Mesodermal cell (in vitro differentiated cells): ENCODE measurements at regions not wholly inside any gene's neighbourhood (a gene's known extent, or its start where the extent isn't known, plus 50 kb on each side); places are given as distances from the start of the nearest gene placed in this dataset.

ENCODE experiments used
- H3K27ac ChIP-seq: 2 replicates; pipeline ENCODE4 v1.7.0; 2013; ENCODE audit warnings: mild to moderate bottlenecking, low read depth, low read length, moderate library complexity; ENCODE audit not compliant: severe bottlenecking
- H3K36me3 ChIP-seq: 2 replicates; pipeline ENCODE4 v1.7.1; 2013; ENCODE audit warnings: mild to moderate bottlenecking, low read length, moderate library complexity; ENCODE audit not compliant: control insufficient read depth, insufficient read depth
- H3K4me1 ChIP-seq: one replicate; pipeline ENCODE4 v1.7.1; 2013; ENCODE audit warnings: mild to moderate bottlenecking, low read length; ENCODE audit not compliant: insufficient read depth, control insufficient read depth, poor library complexity, severe bottlenecking
- H3K4me3 ChIP-seq: 2 replicates; pipeline ENCODE4 v1.7.0; 2013; ENCODE audit warnings: low read length, control low read depth, mild to moderate bottlenecking; ENCODE audit not compliant: insufficient read depth, poor library complexity, severe bottlenecking; ENCODE audit errors: extremely low read depth
- H3K9me3 ChIP-seq: 2 replicates; pipeline ENCODE4 v1.7.1; 2013; ENCODE audit warnings: mild to moderate bottlenecking, low read length, moderate library complexity; ENCODE audit not compliant: control insufficient read depth
- WGBS, 2 experiments: methylation state at CpG; one replicate each; pipeline ENCODE4 v1.1.5; 2013; ENCODE audit warnings: missing lambda C conversion rate in 2 of 2; ENCODE audit not compliant: insufficient coverage in 2 of 2; 5-methylcytosine and 5-hydroxymethylcytosine counted together

DNA sequence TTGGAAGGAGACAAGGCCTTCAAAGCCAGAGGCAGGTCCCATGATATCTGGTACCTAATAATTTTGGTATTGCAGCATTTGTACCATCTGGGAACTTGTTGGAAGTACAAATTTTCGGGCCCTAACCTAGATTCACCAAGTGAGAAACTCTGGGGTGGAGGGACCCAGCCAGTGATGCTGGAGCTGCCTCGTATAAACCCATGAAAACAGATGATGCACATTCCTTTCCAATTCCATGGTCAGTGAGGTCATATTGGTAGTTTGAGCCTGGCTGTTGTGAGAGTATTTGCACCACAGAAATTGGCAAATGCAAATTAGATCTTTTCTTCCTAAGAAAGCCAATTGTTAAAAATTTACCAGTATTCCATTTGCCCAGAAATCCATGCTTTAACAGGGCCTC, 269.6 kb upstream of the PLXNA2 start:
- H3K4me1 ChIP-seq, result peaks cover 6% of the 10 kb centered on the region
- H3K4me3 ChIP-seq, result no peak overlapping the region
- H3K27ac ChIP-seq, result no peak overlapping the region
- 81 to 94% methylated on average over 2 of the region's 2 CpGs for WGBS, 2 experiments
- H3K9me3 ChIP-seq, result peaks cover 4% of the 10 kb centered on the region
- no peaks in the 10 kb centered on the region for H3K36me3 ChIP-seq

DNA sequence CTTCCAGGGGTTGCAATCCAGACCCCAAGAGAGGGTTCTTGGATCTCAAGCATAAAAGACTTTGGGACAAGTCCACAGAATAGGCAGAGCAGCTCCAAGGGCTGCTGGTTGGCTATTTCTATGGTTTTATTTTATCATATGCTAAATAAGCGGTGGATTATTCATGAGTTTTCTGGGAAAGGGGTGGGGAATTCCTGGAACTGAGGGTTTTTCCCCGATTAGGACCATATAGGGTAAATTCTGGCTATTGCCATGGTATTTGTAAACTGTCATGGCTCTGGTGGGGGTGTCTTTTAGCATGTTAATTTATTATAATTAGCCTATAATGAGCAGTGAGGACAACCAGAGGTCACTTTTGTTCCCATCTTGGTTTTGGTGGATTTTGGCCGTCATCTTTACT, 270.9 kb upstream of the PLXNA2 start:
- no peak overlapping the region for H3K27ac ChIP-seq
- 76 to 100% methylated on average over 1 to 3 of the region's 3 CpGs for WGBS, 2 experiments
- no peaks in the 10 kb centered on the region for H3K36me3 ChIP-seq
- peaks cover 4% of the 10 kb centered on the region for H3K9me3 ChIP-seq
- no peak overlapping the region for H3K4me3 ChIP-seq
- H3K4me1 ChIP-seq, result no peaks in the 10 kb centered on the region

GRCh38 chr1:208516780-208517179, 272.6 kb upstream of the PLXNA2 start:
- H3K4me1 ChIP-seq, result no peaks in the 10 kb centered on the region
- no peak overlapping the region for H3K27ac ChIP-seq
- no peaks in the 10 kb centered on the region for H3K36me3 ChIP-seq
- no peak overlapping the region for H3K4me3 ChIP-seq
- H3K9me3 ChIP-seq, result peaks cover 4% of the 10 kb centered on the region
- 77 to 90% methylated on average over 5 of the region's 5 CpGs for WGBS, 2 experiments

DNA sequence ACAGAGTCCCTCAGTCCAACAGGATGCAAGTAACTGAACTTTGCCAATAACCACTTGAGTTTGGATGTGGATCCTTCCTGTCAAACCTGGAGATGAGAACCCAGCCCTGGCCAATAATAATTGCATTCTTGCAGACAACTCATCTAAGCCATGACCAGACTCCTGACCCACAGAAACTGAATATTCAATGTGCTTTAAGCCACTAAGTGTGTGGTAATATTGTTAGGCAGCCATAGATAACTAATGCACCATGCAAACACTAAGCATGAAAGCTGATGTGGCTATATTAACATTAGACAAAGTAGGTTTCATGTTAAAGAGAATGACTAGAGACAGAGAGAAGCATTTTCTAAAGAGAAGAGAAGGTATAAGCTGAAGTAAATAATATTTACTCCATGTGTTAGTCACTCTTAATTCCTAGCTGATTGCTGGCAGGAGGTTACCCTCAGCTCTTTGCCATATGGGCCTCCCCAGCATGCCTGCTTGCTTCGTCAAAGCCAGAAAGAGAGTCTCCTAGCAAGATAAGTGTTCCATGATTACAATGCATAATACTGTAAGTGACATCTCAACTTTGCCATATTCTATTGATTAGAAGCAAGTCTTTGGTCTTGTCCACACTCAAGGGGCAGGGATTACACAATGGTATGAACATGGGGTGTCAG, 276.4 kb upstream of the PLXNA2 start:
- Histone ChIP-seq H3K36me3 (no peaks in the 10 kb centered on the region), H3K27ac (no peak overlapping the region), H3K9me3 (peaks cover 4% of the 10 kb centered on the region), H3K4me1 (no peaks in the 10 kb centered on the region), H3K4me3 (no peak overlapping the region)
- no CpG with 5 or more reads among the region's 1 CpG for WGBS, 2 experiments

- Histone ChIP-seq H3K9me3 (peaks cover 4% of the 10 kb centered on the region), H3K4me1 (no peaks in the 10 kb centered on the region), H3K36me3 (no peaks in the 10 kb centered on the region), H3K4me3 (no peak overlapping the region), H3K27ac (no peak overlapping the region)
- 82 to 88% methylated on average over 3 of the region's 3 CpGs for WGBS, 2 experiments
These were observed 277.4 kb upstream of the PLXNA2 start for GRCh38 chr1:208521534-208521933.

- Histone ChIP-seq H3K36me3 (no peaks in the 10 kb centered on the region), H3K9me3 (no peaks in the 10 kb centered on the region), H3K4me3 (no peak overlapping the region), H3K27ac (no peak overlapping the region), H3K4me1 (no peaks in the 10 kb centered on the region)
- 100% methylated on average over 3 of the region's 5 CpGs; no CpG with 5 or more reads in 1 of the 2 experiments for WGBS, 2 experiments
These were observed 278.8 kb upstream of the PLXNA2 start for GRCh38 chr1:208523007-208523406.

GRCh38 chr1:208524376-208524775, 280.2 kb upstream of the PLXNA2 start:
- H3K36me3 ChIP-seq, result no peaks in the 10 kb centered on the region
- H3K4me1 ChIP-seq, result no peaks in the 10 kb centered on the region
- no peak overlapping the region for H3K27ac ChIP-seq
- 88% methylated on average over 3 of the region's 4 CpGs for WGBS, 2 experiments
- no peaks in the 10 kb centered on the region for H3K9me3 ChIP-seq
- no peak overlapping the region for H3K4me3 ChIP-seq

- H3K36me3 ChIP-seq, result no peaks in the 10 kb centered on the region
- WGBS, 2 experiments, result 84 to 90% methylated on average over 3 to 4 of the region's 5 CpGs
- no peak overlapping the region for H3K4me3 ChIP-seq
- H3K27ac ChIP-seq, result no peak overlapping the region
- no peaks in the 10 kb centered on the region for H3K4me1 ChIP-seq
- H3K9me3 ChIP-seq, result no peaks in the 10 kb centered on the region
These were observed 280.7 kb upstream of the PLXNA2 start for GRCh38 chr1:208524925-208525324.

DNA sequence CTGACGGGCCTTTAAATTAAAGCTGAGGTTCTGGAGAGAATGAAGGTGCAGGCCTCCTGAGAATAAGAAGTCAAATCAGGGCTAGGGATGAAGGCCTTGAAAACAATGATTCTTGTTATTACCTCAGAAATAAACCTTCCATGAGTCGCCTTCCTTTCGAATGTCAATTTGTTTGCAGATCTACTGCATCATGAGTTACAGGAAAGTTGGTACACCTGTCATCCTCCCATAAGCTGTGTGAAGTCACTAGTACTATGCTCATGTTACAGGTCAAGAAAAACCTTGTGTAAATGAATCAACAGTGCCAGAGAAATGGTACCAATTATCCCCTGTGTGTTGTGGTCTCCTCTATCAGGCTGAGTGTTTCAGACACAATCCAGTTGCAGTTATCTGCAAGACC, 281.2 kb upstream of the PLXNA2 start:
- H3K4me3 ChIP-seq, result no peak overlapping the region
- H3K27ac ChIP-seq, result no peak overlapping the region
- H3K9me3 ChIP-seq, result no peaks in the 10 kb centered on the region
- H3K36me3 ChIP-seq, result no peaks in the 10 kb centered on the region
- 80 to 100% methylated on average over 1 of the region's 3 CpGs for WGBS, 2 experiments
- no peaks in the 10 kb centered on the region for H3K4me1 ChIP-seq

DNA sequence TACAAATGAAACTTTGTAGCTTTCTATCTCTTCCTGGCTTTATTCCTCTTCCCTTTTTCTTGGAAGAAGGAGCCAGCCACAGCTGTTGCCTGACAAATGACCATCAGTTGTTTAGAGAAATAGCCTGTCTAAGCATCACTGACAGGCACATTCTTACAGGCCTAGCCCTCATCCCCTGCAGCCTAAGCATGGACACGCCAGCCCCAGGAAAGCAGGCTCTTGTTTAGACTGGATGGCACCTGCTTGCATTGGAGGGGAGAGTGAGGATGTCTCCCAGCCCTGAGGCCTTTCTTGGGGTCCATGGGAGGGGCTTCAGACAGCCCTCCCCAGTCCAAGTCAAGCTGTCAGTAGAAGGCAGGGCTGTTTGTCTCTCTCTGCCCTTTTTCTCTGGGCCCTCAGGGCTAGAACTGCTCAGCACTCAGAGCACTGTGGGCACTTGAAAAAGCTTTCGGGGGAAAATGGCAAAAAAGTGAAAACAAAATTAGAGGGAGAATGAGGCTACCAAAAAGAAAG, 282.5 kb upstream of the PLXNA2 start:
- Histone ChIP-seq H3K4me3 (no peak overlapping the region), H3K9me3 (no peaks in the 10 kb centered on the region), H3K27ac (peak overlapping the region; percentile 24), H3K36me3 (no peaks in the 10 kb centered on the region), H3K4me1 (no peaks in the 10 kb centered on the region)
- WGBS, 2 experiments, result 75% methylated on average over 1 of the region's 2 CpGs; no CpG with 5 or more reads in 1 of the 2 experiments

- no peak overlapping the region for H3K27ac ChIP-seq
These were observed 283.0 kb upstream of the PLXNA2 start for GRCh38 chr1:208527156-208527555.

More at GRCh38 chr1:208527156-208527555, 283.0 kb upstream of the PLXNA2 start:
- WGBS, 2 experiments, result 57 to 93% methylated on average over 2 to 3 of the region's 5 CpGs
- Histone ChIP-seq H3K9me3 (no peaks in the 10 kb centered on the region), H3K36me3 (no peaks in the 10 kb centered on the region), H3K4me3 (no peak overlapping the region), H3K4me1 (no peaks in the 10 kb centered on the region)
